ENCODE measurements at regions not wholly inside any gene's neighbourhood (a gene's known extent, or its start where the extent isn't known, plus 50 kb on each side); places are given as distances from the start of the nearest gene placed in this dataset.

GRCh38 chr14:21913759-21914158, 240.1 kb upstream of the OR4E1 start:
- TF ChIP-seq EZH2 (IDR thresholded peaks at IDR 0.05; ENCODE audit: low read length) (no peak), CTCF (optimal IDR thresholded peaks at IDR 0.05 in 1 of 3, IDR thresholded peaks at IDR 0.05 in 1 of 3, conservative IDR thresholded peaks at IDR 0.05 in 1 of 3; ENCODE audit: extremely low read depth in 1 of 3, insufficient read depth in 2 of 3, low read length in 3 of 3) (peak; percentile 54 to 68 (median 65))
- dilution Hi-C loops (cut with MboI; ENCODE audit: extremely low pct_ligation_motif_present, low sequenced_read_pairs) = no loop called here
- no peak overlapping the region for H2AFZ ChIP-seq (ENCODE audit: control insufficient read depth, low read length)
- no peaks in the 10 kb centered on the region for H3K79me2 ChIP-seq (ENCODE audit: control insufficient read depth, insufficient read depth, low read length)
- no peaks in the 10 kb centered on the region for H3K9me3 ChIP-seq (ENCODE audit: control insufficient read depth, low read depth, low read length)
- no peaks in the 10 kb centered on the region for H4K20me1 ChIP-seq (ENCODE audit: control insufficient read depth, extremely low read depth, insufficient read depth, low read length)
- H3K4me1 ChIP-seq (ENCODE audit: control insufficient read depth, extremely low read depth, insufficient read depth, low read length) = no peaks in the 10 kb centered on the region
- H3K27me3 ChIP-seq (ENCODE audit: control insufficient read depth, extremely low read depth, insufficient read depth, low read length) = no peaks in the 10 kb centered on the region
- no peak overlapping the region for H3K4me3 ChIP-seq (ENCODE audit: control insufficient read depth in 2 of 3, extremely low read depth in 1 of 3, insufficient read depth in 2 of 3, low read depth in 1 of 3, low read length in 3 of 3)
- H3K4me2 ChIP-seq (ENCODE audit: control insufficient read depth, extremely low read depth, insufficient read depth, low read depth, low read length) = no peak overlapping the region
- H3K36me3 ChIP-seq (ENCODE audit: control insufficient read depth in 2 of 2, extremely low read depth in 1 of 2, insufficient read depth in 2 of 2, low read length in 2 of 2) = no peaks in the 10 kb centered on the region
- H3K27ac ChIP-seq (ENCODE audit: control insufficient read depth, insufficient read depth, low read length) = no peak overlapping the region
- DNase-seq (ENCODE audit: low read depth, low spot score) (peak; percentile 33), FAIRE-seq (peak; percentile 80)
- no peak overlapping the region for H3K9ac ChIP-seq (ENCODE audit: control insufficient read depth, extremely low read depth, insufficient read depth, low read length)
- no peaks in the 10 kb centered on the region for H3K9me1 ChIP-seq (ENCODE audit: control insufficient read depth, extremely low read depth, insufficient read depth, low read length)

GRCh38 chr14:21912367-21912766, 238.7 kb upstream of the OR4E1 start:
- no peaks in the 10 kb centered on the region for H3K4me1 ChIP-seq (ENCODE audit: control insufficient read depth, extremely low read depth, insufficient read depth, low read length)
- DNase-seq (ENCODE audit: low read depth, low spot score) (no peak), FAIRE-seq (no peak)
- dilution Hi-C loops (cut with MboI; ENCODE audit: extremely low pct_ligation_motif_present, low sequenced_read_pairs) = no loop called here
- H3K79me2 ChIP-seq (ENCODE audit: control insufficient read depth, insufficient read depth, low read length) = no peaks in the 10 kb centered on the region
- H3K9me3 ChIP-seq (ENCODE audit: control insufficient read depth, low read depth, low read length) = no peaks in the 10 kb centered on the region
- no peaks in the 10 kb centered on the region for H3K9me1 ChIP-seq (ENCODE audit: control insufficient read depth, extremely low read depth, insufficient read depth, low read length)
- TF ChIP-seq EZH2 (IDR thresholded peaks at IDR 0.05; ENCODE audit: low read length) (no peak), CTCF (optimal IDR thresholded peaks at IDR 0.05 in 1 of 3, IDR thresholded peaks at IDR 0.05 in 1 of 3, conservative IDR thresholded peaks at IDR 0.05 in 1 of 3; ENCODE audit: extremely low read depth in 1 of 3, insufficient read depth in 2 of 3, low read length in 3 of 3) (no peak)
- no peak overlapping the region for H3K27ac ChIP-seq (ENCODE audit: control insufficient read depth, insufficient read depth, low read length)
- H4K20me1 ChIP-seq (ENCODE audit: control insufficient read depth, extremely low read depth, insufficient read depth, low read length) = no peaks in the 10 kb centered on the region
- H2AFZ ChIP-seq (ENCODE audit: control insufficient read depth, low read length) = no peak overlapping the region
- H3K27me3 ChIP-seq (ENCODE audit: control insufficient read depth, extremely low read depth, insufficient read depth, low read length) = no peaks in the 10 kb centered on the region
- H3K9ac ChIP-seq (ENCODE audit: control insufficient read depth, extremely low read depth, insufficient read depth, low read length) = no peak overlapping the region
- H3K4me3 ChIP-seq (ENCODE audit: control insufficient read depth in 2 of 3, extremely low read depth in 1 of 3, insufficient read depth in 2 of 3, low read depth in 1 of 3, low read length in 3 of 3) = no peak overlapping the region
- no peaks in the 10 kb centered on the region for H3K36me3 ChIP-seq (ENCODE audit: control insufficient read depth in 2 of 2, extremely low read depth in 1 of 2, insufficient read depth in 2 of 2, low read length in 2 of 2)
- no peak overlapping the region for H3K4me2 ChIP-seq (ENCODE audit: control insufficient read depth, extremely low read depth, insufficient read depth, low read depth, low read length)
